HG03520 (cell line): ENCODE measurements at regions not wholly inside any gene's neighbourhood (a gene's known extent, or its start where the extent isn't known, plus 50 kb on each side); places are given as distances from the start of the nearest gene placed in this dataset.

Experiments used
- ATAC-seq: cut with Tn5 transposase; IDR thresholded peaks from one replicate; pipeline ENCODE4 v1.9.1; 2021; ENCODE audit warnings: mild to moderate bottlenecking, moderate library complexity; ENCODE audit not compliant: unreplicated experiment

DNA sequence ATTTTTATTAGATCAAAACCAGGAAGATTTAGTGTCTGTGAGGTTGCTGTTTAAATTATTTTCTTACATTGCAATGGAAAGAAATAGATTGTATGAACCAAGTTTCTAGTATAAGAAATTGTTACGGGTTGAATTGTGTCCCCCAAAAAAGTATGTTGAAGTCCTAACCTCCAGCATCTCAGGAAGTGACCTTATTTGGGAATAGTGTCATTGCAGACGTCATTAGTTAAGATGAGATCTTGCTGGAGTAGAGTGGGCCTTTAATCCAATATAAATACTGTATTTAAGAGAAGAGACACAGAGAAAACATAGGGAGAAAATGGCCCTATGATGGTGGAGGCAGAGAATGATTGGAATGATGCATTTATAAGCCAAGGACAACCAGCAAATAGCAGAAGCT, 188.7 kb upstream of the SAMSN1 start:
- ATAC-seq, result no peak

DNA sequence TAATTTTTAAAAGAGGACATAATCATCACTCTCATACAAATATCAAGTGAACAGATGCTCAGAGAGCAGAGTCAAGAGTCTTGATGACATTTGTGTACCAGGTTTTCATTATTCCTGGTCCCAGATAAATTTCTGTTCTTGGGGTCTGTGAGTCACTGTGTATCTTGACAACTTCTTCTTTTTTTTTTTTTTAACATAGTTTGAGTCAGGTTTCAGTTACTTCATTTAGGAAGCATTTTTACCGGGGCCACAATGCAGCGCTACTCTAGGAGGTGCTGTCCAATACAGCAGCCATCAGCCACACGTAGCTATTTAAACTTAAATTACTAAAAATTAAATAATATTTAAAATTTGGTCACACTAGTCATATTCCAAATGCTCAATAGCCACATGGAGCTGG, 188.1 kb upstream of the SAMSN1 start:
- ATAC-seq, result no peak

- ATAC-seq, result no peak
Observed at GRCh38 chr21:14725219-14725618, 179.1 kb upstream of the SAMSN1 start.

- ATAC-seq, result no peak
Observed at GRCh38 chr21:14722841-14723483, 176.8 kb upstream of the SAMSN1 start.

- no peak for ATAC-seq
Observed at GRCh38 chr21:14720237-14720636, 174.1 kb upstream of the SAMSN1 start.

DNA sequence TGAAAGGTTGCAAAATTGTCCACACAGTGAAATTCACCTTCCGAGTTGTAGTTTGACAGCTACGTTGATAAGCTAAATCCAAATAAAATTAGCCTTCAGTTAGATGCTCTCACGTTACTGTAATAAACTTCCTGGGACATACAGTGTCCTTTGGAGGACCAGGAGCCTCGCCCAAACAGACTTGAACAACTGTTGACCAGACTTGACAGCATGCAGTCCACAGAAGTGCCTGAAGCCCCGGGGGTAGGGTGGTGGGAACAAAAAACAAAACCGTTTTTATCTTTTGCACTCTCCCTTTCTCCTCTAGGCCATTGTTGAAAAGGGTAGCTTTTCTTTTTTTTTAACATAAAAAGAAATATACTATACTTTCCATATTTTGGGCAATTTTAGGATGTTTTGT, 172.8 kb upstream of the SAMSN1 start:
- no peak for ATAC-seq

- ATAC-seq, result no peak
Observed at GRCh38 chr21:14716761-14717396, 170.8 kb upstream of the SAMSN1 start.

DNA sequence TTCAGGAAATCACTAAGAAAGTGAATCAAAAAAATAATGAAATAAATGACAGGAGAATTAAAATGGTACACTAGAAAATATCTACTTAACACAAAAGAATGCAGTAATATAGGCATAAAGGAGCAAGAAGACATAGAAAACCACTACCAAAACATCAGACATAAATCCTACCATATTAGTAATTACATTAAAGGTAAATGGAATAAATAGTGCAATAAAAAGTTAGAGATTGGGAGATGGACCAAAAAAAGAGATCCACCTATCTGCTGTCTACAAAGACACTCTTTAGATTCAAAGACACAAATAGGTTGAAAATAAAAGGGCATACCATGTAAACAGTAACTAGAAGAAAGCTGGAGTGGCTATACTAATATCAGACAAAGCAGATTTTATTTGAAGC, 167.0 kb upstream of the SAMSN1 start:
- no peak for ATAC-seq

DNA sequence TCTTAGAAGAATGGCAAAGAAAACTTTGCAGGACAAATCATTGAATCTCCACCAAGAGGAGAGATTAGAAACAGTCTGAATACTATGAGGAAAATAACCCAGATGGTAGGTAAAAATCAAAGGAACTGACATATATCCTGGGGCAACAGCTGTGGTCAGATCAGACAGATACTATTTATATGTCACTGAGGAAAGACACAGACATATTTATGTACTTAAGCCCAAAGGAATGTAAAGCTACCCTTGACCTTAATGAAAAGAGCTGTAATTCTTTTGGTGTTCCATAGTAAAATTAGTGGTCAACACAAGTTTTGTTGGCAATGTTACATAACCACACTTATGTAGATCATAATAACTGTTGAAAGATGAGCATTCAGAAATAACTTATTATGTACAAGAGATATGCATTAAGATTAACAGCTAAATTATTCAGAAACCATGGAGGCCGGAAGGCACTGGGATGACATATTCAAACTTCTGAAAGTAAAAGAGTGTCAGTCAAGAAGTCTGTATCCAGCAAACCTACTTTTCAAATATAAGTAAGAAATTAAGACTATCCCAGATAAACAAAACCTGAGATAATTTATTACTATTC, 166.1 kb upstream of the SAMSN1 start:
- no peak for ATAC-seq

DNA sequence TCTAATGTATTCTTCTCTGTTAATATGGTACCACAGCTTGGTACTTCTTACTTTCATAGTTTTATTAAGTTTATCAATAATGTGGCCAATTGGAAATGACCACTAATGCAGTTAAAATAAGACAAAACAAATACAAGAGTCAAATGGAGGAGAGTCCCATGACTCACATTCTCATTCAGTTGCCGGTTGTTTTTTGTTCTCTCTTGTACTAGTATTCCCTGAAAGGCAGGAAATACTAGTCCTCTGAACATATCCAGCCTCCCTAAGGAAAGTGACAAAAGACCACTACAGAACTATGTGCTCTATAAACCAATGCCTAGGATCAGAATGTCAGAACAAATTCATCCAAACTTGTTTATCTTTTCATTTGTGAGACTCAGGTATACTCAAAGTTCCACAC, 165.2 kb upstream of the SAMSN1 start:
- no peak for ATAC-seq

- no peak for ATAC-seq
Observed at GRCh38 chr21:14707511-14708020, 161.5 kb upstream of the SAMSN1 start.

DNA sequence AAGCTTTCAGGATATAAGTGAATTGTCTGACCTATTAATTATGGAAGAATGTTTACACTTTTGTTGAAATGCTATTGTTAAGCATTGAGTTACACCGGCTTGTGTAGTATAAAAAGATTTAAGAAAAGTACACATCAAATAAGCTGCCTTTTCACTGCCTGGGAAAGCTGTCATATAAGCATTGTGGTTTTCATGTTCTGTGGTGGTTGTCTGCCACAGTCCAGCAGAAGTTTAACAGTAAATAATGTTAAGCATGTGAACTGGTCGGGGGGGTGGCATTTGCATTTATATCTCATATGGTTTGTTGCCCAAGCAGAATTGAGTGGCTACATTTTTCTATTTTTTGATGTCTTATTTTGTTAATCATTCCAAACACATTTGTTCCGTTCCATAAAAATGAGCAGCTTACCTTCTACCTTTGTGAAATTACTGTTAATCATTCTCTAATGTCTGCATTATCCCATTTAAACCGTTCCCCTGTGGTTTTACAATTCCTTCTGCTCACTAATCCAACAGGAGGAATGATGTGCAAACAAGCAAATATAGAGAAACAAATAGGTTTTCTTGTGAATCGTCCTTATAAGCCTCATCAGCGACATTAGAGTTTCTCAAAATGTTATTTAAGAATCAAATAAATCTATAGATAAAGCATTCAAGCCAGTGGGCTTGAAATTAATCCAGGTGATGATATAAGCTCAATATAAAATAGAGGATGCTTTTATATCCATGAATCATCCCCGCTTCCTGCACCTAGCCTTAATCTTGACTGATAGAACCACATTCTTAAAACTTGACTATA, 160.8 kb upstream of the SAMSN1 start:
- no peak for ATAC-seq

- no peak for ATAC-seq
Observed at GRCh38 chr21:14699433-14700407, 153.6 kb upstream of the SAMSN1 start.

GRCh38 chr21:14697769-14698168, 151.7 kb upstream of the SAMSN1 start:
- no peak for ATAC-seq

GRCh38 chr21:14694817-14695216, 148.7 kb upstream of the SAMSN1 start:
- no peak for ATAC-seq

- no peak for ATAC-seq
Observed at GRCh38 chr21:14693997-14694396, 147.9 kb upstream of the SAMSN1 start.

GRCh38 chr21:14691914-14692313, 145.8 kb upstream of the SAMSN1 start:
- no peak for ATAC-seq

GRCh38 chr21:14690886-14691285, 144.8 kb upstream of the SAMSN1 start:
- ATAC-seq, result no peak

- ATAC-seq, result no peak
Observed at GRCh38 chr21:14688936-14689335, 142.8 kb upstream of the SAMSN1 start.

DNA sequence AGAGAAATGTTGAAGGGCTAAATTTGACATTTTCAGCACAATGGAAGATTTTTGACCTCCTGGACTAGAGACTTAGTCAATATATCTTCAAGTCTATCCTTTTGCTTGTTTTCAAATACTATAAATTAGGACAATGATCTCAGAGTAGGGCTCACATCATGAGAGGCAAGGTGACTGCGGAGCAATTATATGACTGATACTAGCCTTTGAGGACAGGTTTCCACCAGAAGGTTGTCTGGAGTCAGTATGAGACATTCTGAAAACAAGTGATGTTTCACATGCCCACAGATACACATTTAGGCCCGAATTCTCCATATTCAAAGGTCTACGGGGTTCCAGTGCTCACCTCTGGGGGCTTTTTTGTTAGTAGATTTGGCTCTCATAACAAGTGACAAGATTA, 142.3 kb upstream of the SAMSN1 start:
- ATAC-seq, result no peak
